Duodenal mucosa (tissue), 2 donors: ENCODE measurements at regions not wholly inside any gene's neighbourhood (a gene's known extent, or its start where the extent isn't known, plus 50 kb on each side); places are given as distances from the start of the nearest gene placed in this dataset.

Experiments used
- H3K27ac ChIP-seq: one replicate; pipeline ENCODE4 v1.7.0; 2013; ENCODE audit warnings: low read depth, low read length
- H3K27me3 ChIP-seq, 2 donors: one replicate each; pipeline ENCODE4 v1.7.0; 2013; ENCODE audit warnings: low read length in 2 of 2, control low read depth in 1 of 2; ENCODE audit not compliant: insufficient read depth in 2 of 2, control insufficient read depth in 1 of 2
- H3K36me3 ChIP-seq, 2 donors: one replicate each; pipeline ENCODE4 v1.7.0; 2013; ENCODE audit warnings: low read length in 2 of 2, control low read depth in 1 of 2; ENCODE audit not compliant: insufficient read depth in 2 of 2, control insufficient read depth in 1 of 2
- H3K4me1 ChIP-seq, 2 donors: one replicate each; pipeline ENCODE4 v1.7.0; 2013; ENCODE audit warnings: low read length in 2 of 2, control low read depth in 1 of 2; ENCODE audit not compliant: insufficient read depth in 2 of 2, control insufficient read depth in 1 of 2
- H3K4me3 ChIP-seq, 2 donors: one replicate each; pipeline ENCODE4 v1.7.0; 2013; ENCODE audit warnings: low read length in 2 of 2, low read depth in 1 of 2
- H3K9ac ChIP-seq, 2 donors: one replicate each; pipeline ENCODE4 v1.7.0; 2013; ENCODE audit warnings: low read length in 2 of 2, low read depth in 1 of 2
- H3K9me3 ChIP-seq, 2 donors: one replicate each; pipeline ENCODE4 v1.7.0; 2013; ENCODE audit warnings: low read length in 2 of 2, control low read depth in 1 of 2; ENCODE audit not compliant: control insufficient read depth in 1 of 2

DNA sequence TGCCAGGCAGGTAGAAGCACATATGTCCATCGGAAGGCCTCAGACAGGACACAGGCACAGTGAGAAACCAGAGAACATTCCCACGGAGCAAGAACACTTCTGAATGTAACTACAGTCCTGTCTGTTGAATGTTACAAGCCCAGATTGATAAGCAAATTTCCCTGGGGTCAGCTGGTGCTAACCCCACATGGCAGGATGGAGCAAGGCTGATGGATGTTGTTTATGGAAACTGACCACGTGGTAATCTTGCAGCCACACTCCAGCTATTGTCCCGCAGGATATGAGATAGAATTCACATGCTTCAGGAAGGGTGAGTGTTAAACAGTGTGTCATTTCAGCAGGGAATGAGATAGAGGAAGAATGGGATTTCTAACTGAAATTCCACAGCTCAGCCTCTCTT, 138.8 kb upstream of the COPS8 start:
- Histone ChIP-seq H3K9me3 (no peaks in the 10 kb centered on the region), H3K27ac (no peak overlapping the region), H3K4me3 (no peak overlapping the region), H3K9ac (no peak overlapping the region), H3K27me3 (no peaks in the 10 kb centered on the region), H3K4me1 (no peaks in the 10 kb centered on the region), H3K36me3 (no peaks in the 10 kb centered on the region)

DNA sequence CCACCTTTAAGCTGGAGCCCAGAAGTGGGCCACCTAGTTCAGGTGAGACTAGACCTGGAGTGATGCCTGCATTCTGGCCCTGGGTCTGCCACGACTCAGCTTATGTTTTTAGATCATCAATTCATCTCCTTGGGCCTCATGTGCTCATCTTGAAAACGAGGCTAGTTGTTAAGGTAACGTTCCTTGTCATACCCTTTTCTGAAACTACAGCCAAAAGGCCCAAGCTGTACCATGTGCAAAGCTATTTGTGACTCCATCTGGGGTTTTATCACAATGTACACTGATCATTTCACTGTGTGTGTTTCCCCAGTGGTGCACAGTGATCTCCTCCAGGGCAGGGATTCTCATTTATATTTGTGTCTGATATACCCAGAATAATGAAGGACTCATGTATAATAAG, 138.4 kb upstream of the COPS8 start:
- Histone ChIP-seq H3K9me3 (no peaks in the 10 kb centered on the region), H3K36me3 (no peaks in the 10 kb centered on the region), H3K9ac (no peak overlapping the region), H3K27ac (no peak overlapping the region), H3K27me3 (no peaks in the 10 kb centered on the region), H3K4me3 (no peak overlapping the region), H3K4me1 (no peaks in the 10 kb centered on the region)

DNA sequence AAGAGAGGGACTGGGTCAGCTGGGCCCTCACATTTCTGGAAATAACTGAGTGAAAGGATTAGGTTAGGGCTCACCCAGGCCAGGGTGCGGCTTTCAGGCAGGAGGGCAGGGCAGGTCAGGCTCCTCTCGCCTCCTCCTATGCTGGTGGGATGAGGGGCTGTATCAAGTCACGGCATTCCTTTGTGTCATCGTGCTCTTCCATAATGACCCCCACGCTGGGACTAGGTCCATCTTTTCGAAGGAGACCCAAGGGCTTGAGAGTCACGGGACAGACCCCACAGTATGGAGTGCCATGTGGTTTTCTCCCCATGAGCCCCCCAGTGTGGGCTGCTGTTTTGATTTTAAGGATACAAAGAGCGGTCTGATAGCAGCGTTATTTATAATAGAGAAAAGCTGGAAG, 137.8 kb upstream of the COPS8 start:
- Histone ChIP-seq H3K9ac (no peak overlapping the region), H3K9me3 (no peaks in the 10 kb centered on the region), H3K27me3 (no peaks in the 10 kb centered on the region), H3K27ac (no peak overlapping the region), H3K36me3 (no peaks in the 10 kb centered on the region), H3K4me3 (no peak overlapping the region), H3K4me1 (no peaks in the 10 kb centered on the region)

DNA sequence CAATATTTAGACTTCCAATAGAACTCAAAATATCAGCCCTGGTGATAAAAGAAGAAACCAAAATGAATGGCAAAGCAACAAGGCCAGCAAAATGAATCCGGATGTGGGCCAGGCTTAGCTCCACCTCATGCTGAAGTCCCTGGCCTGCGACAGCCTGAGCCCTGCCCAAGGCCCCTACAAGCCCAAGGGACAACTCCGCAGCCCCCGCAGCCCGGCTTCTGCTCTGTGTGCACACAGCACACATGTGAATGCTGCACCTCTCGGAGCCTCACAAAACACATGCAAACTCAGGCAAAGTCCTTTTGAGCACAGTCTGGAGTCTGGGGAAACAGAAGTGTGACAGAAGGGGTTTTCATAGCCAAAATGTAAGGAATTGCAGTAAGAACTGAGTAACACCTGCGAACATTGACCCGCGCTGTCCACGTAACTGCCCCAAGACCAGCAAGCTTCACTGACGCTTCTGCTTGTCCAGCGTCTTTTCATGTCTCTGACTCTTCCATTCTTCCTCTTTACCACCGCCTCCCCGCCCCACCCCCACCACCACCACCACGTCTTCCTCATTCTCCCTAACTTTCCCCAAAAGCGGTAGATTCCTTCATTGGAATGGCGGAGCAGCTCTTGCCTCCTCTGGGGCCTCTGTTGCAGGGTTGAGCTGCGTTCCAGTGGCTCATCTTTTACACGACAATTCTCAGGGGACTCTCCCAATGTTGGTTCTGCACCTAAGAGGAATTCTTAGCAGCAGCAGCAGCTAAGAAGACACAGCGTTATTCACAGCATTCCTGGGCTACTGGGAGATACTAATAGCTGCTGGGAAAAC, 136.4 kb upstream of the COPS8 start:
- H3K36me3 ChIP-seq: no peaks in the 10 kb centered on the region
- no peak overlapping the region for H3K27ac ChIP-seq
- no peak overlapping the region for H3K4me3 ChIP-seq
- H3K9ac ChIP-seq: no peak overlapping the region
- no peaks in the 10 kb centered on the region for H3K27me3 ChIP-seq
- no peaks in the 10 kb centered on the region for H3K4me1 ChIP-seq
- H3K9me3 ChIP-seq: no peaks in the 10 kb centered on the region

DNA sequence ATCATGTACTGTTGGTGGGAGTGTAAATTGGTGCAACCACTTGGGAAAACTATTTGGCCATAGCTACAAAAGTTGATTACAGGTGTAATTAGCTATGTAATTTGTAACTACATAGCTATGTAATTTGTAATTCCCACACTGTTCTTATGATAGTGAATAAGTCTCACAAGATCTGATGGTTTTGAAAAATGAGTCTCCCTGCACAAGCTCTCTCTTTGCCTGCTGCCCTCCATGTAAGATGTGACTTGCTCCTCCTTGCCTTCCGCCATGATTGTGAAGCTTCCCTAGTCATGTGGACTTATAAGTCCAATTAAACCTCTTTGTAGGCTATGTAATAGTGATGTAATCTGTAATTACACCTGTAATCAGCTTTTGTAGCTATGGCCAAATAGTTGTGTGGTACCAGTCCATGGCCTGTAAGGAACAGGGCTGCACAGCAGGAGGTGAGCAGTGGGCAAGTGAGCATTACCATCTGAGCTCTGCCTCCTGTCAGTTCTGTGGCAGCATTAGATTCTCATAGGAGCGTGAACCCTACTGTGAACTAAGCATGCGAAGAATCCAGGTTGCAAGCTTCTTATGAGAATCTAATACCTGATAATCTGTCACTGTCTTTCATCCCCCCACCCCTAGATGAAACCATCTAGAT, 133.7 kb upstream of the COPS8 start:
- Histone ChIP-seq H3K27me3 (no peaks in the 10 kb centered on the region), H3K4me1 (no peaks in the 10 kb centered on the region), H3K9ac (no peak overlapping the region), H3K9me3 (no peaks in the 10 kb centered on the region), H3K4me3 (no peak overlapping the region), H3K27ac (no peak overlapping the region), H3K36me3 (no peaks in the 10 kb centered on the region)

DNA sequence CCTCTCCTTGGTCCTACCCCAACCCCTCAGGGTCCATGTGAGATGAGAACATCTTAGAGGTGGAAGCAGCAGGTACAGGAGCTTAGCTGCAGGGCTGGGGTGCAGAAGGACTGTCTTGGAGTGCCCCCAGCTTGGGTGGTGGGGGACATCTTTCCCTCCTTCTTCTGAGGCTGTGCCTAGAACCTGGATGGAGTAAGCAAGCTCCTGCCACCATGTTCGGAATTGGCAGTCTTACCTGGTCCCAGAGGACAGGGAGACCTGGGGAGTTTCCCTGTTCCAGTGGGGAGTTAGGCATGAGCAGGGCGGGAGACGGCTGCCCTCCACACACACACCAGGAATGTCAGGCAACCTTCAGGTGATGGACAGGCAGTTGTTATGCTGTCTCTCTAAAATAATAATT, 131.0 kb upstream of the COPS8 start:
- H3K9me3 ChIP-seq: no peaks in the 10 kb centered on the region
- H3K4me3 ChIP-seq: no peak overlapping the region
- no peak overlapping the region for H3K9ac ChIP-seq
- no peaks in the 10 kb centered on the region for H3K27me3 ChIP-seq
- H3K36me3 ChIP-seq: no peaks in the 10 kb centered on the region
- H3K4me1 ChIP-seq: no peaks in the 10 kb centered on the region
- H3K27ac ChIP-seq: no peak overlapping the region

DNA sequence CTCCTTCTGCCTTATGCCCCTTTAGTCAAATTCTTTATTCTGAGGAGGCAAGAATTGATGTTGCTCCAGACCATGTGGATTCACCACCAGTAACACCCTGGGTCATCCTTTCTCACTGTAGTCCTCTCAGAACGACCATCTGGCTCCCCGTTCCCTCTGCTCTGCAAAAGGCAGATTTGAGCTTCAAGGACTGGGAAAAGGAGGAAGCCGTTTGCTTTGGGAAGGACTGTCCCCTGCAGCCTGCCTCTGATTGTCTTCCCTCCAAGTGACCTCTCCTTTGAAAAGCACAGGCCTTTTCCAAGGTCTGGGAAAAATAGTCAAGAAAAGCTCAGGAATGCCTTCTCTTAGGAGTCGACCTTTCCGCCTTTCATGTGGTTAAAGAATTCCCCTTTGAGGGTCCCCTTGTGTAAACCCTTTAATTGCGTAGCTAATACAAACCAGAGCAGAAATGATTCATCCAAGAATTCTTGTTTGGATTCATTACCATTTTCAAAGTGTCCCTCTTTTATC, 130.1 kb upstream of the COPS8 start:
- H3K9me3 ChIP-seq: no peaks in the 10 kb centered on the region
- H3K9ac ChIP-seq: no peak overlapping the region
- H3K36me3 ChIP-seq: no peaks in the 10 kb centered on the region
- no peak overlapping the region for H3K4me3 ChIP-seq
- H3K27ac ChIP-seq: no peak overlapping the region
- H3K27me3 ChIP-seq: no peaks in the 10 kb centered on the region
- no peaks in the 10 kb centered on the region for H3K4me1 ChIP-seq

DNA sequence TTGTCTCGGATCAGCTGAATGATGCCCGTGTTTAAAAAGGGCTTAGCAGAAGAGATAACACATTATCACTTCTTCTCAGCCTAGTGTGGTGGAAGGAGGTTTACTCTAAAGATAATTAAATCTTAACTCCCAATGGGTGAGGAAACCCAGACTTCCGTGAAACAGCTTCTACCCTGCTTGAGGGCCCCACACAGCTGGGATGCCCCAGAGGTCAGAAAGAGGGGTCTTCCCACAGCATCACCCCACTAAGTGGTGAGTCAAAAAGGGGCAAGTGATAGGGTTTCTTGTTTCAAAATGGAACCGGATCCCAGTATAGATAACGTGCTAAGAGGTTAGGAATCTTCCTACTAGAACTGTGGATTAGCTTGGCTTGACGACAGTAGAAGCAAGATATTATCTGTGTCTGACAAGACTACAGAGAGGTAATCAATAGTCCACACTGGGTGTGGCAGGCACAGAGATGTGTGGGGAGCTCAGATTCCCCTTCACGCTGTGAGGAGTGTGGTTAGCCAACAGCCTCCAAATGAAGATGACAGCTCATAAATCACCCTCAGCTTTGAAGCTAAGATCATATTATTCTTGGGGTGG, 129.6 kb upstream of the COPS8 start:
- no peak overlapping the region for H3K4me3 ChIP-seq
- H3K36me3 ChIP-seq: no peaks in the 10 kb centered on the region
- H3K4me1 ChIP-seq: no peaks in the 10 kb centered on the region
- H3K9ac ChIP-seq: no peak overlapping the region
- no peak overlapping the region for H3K27ac ChIP-seq
- no peaks in the 10 kb centered on the region for H3K27me3 ChIP-seq
- H3K9me3 ChIP-seq: no peaks in the 10 kb centered on the region

DNA sequence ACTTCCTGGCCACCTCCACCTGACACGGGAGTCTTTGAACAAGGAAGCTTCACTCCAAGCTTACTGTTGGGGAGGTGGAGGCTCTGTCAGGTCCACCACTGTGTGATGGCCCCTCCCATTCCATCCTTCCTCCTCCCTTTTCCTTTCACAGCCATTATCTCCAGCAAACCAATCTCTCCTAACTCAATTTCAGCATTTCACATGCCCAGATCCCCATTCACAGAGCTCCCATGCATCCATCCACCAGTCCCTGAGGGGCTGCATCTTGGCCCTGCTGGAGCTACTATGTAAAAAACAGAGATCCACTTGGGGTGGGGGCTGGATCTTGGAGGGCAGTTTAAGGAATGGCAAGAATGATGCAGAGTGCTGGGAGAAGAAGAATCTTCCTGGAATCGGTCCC, 129.0 kb upstream of the COPS8 start:
- no peak overlapping the region for H3K9ac ChIP-seq
- H3K36me3 ChIP-seq: no peaks in the 10 kb centered on the region
- H3K4me1 ChIP-seq: no peaks in the 10 kb centered on the region
- H3K27me3 ChIP-seq: no peaks in the 10 kb centered on the region
- no peaks in the 10 kb centered on the region for H3K9me3 ChIP-seq
- H3K27ac ChIP-seq: no peak overlapping the region
- no peak overlapping the region for H3K4me3 ChIP-seq

DNA sequence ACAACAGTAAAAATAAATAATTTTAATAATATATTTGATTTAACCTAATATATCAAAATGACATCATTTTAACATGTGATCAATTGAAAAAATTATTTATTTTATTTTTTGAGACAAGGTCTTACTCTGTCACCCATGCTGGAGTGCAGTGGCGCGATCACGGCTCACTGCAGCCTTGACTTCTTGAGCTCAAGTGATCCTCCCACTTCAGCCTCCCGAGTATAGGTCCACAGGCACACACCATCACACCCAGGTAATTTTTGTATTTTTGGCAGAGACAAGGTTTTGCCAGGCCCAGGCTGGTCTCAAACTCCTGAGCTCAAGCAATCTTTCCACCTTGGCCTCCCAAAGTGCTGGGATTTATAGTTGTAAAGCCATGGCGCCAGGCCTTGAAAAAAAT, 126.7 kb upstream of the COPS8 start:
- no peaks in the 10 kb centered on the region for H3K27me3 ChIP-seq
- H3K9me3 ChIP-seq: no peaks in the 10 kb centered on the region
- H3K4me3 ChIP-seq: no peak overlapping the region
- H3K36me3 ChIP-seq: no peaks in the 10 kb centered on the region
- H3K27ac ChIP-seq: no peak overlapping the region
- H3K9ac ChIP-seq: no peak overlapping the region
- no peaks in the 10 kb centered on the region for H3K4me1 ChIP-seq
